IPS DF 4.7 (cell line): ENCODE measurements at regions not wholly inside any gene's neighbourhood (a gene's known extent, or its start where the extent isn't known, plus 50 kb on each side); places are given as distances from the start of the nearest gene placed in this dataset.

Source experiments
- DNase-seq: peaks from one replicate; pipeline ENCODE4 v3.0.0-alpha.2; 2013; ENCODE audit warnings: low spot score; ENCODE audit errors: extremely low read depth

DNA sequence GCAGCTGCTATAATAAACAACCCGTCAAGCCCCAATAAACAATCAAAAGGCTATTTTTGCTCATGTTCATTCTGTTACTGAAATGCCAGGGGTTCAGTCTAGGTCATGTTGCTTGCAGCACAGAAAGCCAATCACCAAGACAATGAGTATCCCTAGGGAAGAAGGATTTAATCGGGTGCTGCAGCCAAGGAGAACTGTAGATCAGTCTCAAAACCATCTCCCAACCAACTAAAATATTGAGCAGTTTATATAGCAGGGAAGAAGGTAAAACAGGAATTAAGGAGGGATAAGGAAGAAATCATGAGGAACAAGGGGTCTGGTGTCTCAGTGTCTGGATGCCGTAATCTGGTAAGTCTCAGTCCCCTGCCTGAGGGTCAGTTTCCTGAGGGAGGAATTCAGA is 169.5 kb downstream of the BLID start:
- no peak for DNase-seq

DNA sequence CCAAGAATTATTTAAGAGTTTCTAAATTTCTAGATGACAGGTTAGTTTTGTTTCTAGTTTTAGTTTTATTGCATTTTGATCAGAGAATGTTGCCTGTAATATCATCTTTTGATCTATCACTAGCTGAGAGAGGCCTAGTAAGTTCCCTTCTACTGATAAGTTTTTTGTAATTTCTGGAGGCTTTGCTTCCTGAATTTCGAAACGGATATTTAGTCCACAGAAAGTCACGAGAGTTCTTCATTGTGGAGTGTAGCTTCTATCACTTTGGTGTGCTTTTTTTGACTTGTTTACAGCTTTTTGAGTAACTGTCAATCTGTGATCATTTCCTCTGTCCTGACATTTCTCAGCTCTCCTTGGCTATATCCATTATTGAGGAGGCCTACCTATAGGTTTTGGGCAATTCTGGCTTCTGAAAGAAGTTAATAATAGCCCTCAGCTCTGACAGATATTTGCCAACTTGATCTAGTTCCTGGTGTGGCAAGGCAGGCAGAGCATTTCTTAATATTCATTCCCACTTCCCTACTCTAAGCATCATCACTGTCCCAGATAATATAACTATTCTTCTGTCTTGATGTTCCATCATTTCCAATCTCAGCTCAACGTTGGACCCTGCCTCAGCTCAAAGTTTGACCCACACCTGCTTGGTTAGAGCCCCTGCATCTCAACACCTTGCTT is 171.3 kb downstream of the BLID start:
- DNase-seq: no peak

DNA sequence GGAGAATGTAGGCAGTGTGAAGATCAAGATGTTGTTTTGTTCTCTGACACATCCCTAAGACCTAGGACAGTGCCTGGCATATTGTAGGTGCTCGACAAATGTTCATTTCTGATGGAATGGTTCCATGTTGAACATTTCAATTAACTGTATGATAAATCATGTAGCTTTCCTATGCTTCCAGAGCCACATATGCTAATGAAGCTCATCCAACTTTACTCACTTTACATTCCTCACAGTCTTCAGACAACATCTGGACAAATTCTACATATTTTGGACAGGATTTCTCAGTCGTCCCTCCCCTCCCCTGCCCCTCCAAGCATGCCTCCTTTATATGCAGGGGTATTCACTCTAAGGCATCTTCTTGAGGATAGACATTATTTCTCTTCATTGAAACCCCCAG is 177.9 kb downstream of the BLID start:
- DNase-seq: no peak

DNA sequence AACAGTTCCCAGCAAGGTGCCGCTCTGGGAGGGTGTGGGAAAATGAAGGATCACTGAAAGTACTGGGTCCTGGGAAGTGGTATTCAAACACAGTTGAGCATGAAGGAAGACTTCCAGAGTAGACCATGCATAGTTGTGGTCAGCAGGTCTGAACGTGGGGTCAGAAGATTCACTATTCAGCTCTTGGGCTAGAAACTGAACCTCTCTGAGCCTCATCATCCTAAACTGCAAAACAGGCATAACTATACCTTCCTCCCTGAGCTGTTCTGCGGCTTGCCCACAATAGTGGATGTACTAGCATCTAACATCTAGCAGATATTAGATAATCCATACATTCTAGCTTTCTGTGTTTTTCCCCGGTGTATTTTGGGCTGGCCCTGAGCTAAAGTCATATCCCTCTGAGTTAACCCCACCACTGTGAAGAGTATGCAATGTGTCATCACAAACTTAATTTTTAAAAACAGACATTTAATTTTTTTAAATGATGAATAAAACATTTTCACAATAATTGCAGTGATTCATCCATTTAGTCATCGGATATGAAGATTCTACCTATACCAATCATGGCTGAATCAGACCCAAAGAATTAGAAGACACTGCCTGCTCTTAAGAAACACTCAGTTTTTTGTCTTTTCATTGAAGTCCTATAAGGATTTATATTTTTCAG is 179.1 kb downstream of the BLID start:
- DNase-seq: no peak

DNA sequence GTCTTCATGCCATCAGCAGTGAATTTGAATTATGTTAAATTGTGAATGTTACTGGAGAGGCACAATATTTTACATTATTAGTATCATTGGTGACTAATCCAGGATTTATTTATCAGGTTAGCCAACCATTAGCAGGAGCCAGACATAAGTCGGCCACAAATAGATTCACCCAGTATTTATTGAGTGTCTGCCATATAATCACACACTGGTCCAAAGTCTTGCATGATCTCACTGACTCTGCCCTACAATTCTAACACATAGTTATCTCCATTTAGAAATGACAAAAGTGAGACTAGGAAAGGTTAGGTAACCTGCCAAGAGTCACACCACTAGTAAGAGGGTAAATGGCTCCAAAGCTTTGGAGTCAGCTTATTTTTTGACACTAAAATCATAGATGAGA is 179.6 kb downstream of the BLID start:
- no peak for DNase-seq

DNA sequence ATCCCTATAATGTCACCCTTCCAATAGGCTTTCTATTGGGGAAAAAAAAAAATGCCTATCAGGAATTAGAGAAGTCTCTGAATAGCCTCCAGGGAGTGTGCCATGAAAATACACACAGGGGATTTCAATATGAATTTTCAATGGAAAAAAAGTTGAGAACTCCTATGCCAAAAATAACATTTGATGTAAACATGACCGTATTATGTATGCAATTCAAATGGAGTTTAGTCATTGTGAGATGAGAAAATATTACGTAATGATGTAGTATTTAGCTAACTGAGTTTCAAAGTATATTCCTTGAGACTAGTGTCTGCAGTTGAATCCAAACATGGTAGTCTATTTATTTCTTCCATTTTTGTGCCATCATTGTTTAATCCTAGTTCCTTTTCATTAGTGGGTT is 182.3 kb downstream of the BLID start:
- no peak for DNase-seq

DNA sequence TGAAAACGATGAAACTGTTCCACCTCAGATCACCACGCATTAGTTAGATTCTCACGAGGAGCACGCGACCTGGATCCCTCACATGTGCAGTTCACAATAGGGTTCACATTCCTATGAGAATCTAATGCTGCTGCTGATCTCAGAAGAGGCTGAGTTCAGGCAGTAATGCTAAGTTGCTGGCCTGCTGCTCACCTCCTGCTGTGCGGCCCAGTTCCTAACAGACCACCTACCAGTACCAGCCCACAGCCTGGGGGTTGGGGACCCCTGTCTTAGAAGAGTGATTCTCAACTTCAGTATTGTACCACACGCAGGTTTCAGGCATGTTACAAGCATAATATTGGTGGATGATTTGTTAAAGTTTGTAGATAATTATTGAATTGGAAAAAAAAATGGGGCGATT is 182.7 kb downstream of the BLID start:
- no peak for DNase-seq

DNA sequence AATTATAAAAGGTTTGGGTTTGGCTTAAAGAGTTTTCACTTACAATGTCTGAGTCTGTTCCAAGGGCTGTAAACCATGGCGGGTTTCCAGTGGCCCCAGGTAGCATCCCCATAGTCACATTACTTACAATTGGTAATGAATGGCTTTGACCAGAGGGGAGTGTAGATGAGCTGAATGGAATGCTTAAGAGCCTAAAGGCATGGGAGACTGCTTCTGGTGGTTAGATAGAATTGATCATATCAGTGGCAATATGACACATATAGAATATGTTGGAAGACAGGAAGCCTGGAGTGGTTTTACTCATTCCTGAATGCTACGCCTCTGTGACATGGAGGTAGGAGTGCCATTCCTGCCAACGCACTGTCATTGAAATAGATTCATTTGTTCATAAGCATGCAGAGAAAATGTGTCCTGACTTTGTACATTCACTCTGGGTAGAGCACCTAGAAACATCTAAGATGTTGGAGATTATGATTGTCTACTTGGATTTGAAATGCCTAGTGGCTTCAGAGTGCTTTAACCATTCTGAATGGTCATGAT is 183.3 kb downstream of the BLID start:
- no peak for DNase-seq

DNA sequence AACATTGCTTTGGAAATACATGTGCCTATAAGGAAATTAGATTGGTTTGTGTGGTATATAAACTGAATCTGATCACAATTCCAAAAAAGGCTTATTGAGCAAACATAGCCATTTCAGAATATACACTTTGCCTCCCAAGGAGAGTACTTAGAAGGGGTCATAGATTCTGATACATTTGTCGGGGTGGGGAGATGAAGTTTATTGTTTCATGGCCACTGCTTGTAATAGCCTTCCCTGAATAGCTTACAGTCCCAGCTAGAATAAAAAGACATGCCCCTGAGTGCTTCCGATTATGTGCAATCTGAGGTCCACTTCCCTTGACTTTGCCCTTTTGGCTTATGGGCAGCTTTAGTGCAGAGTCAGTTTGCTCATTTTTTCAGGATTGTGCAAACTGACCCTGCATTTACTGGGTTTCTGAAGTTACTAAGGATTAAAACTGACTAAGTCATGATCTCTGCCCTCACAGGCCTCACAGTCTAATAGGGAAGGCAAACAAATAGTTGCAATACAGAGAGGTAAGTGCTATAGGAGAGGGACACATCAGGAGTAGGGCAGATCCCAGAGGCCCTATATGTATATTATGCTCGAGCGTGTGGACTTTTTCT is 184.2 kb downstream of the BLID start:
- DNase-seq: no peak

DNA sequence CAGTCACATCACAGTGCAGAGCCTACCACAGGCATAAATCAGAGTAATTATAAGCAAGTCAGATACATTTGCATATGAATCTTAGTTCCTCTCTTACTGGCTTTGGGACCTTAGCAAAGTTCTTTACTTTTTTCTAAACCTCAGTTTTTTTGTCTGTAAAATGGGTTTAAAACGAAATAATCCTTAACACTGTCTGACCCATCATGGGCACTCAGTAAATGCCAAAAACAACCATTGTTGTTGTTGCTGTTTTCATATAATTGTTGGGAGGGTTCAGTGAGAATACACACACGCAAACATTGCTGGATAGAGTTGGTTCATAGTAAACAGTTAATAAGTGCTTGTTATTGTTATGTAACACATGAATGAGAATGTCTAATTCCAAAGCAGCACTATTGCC is 184.9 kb downstream of the BLID start:
- DNase-seq: no peak

DNA sequence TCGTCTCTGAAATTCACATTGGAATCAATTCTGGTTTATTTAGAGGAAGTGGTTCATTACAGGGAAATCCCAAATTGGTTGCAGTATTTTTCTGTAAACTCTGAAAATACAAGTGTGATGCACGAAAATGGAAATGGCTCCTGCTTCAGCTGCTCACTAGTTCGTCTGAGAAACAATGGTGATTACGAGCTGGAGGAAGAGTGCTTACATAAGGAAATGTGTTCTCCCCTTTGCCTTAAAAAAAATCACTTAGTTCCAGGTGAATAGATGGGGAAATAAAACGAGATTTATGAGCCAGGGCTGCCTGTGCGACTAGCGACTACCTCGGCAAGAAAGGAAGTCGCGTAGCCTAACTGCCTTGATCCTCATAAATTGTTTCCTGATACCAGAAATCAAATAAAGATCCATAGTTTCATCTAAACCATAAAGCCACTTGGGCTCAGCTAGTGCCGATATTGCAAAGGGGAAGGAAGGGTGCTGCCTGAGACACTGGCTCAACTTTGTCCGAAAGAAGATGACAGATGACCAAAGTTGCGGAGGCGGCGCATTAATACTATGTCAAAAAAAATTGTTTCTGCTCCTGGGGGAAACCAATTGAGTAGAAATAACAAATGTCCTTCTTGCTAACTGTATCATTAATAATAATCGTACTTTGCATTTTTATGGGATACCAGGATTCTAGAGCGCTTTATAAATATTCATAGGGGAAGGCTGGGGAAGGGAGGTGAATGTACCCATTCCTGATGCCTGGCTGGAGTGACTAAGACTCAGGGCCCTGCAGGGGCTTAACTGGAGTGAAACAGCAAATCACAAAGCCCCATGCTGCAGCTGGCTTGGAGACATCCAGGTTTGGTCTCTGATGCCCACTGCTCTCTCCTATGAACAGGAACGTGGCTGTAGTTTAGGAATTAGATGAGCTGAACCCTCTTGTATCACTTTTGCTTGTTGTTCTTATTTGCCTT is 185.7 kb downstream of the BLID start:
- DNase-seq: no peak

DNA sequence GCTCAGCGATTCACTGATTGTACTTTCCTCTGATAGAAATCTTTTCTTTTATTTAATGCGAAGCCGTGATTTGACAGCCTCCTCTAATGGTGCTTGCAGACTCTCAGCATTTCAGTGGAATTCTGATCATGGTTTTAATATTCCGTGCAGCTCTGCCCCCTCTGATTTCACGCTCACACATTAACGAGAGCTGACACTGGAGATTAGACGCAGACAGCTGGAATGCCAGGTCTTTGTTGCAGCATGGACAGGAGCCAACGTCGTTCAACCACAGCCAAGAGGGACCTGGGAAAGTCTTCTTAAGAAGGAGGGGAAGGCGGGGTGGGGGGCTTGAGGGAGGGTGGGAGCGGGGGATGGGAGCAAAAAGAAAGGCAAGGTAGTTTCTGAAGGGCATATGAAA is 186.4 kb downstream of the BLID start:
- no peak for DNase-seq

DNA sequence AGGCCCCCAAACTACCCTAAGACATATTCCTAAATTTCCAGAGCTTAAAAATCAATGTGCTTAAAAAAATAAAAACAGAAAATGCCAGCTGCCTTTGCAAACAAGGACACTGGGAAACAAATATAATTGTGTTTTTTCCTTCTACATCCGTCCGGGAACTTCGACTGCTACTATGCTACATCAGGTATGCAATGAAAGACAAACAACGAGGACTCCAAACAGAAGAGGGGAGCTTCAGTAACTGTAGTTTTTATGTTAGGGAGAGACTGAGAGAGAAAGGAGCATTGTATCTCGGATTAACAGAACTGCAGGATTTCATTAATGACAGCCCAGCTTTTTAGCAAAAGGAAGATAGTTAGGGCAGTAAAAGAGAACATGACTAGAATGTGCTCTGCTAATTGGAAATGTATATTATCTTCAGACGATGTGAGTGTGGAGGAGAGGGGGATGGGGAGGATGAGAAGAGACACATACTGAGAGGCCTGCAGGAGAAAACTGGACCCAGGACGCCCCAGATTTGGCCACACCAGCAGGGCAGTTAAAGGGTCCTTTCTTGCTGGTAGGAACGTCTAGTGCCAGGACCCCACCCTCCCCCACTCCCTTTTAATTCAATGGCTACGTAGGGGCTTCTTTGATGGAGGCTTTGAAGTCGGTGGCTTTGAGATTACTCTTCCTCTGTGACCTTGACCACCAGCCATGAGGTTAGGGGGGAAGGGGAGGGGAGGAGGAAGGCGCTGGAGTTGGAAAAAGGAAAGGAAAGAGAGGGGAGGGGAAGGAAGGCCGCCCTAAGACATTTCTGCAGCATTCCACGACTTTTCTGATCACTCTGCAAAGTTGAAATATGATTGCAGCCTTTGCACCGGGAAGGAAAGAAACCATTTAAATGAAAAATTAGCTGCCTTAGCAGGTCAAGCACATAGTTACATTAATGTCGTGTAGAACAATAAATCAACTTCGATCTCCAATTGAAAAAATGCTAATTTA is 187.1 kb downstream of the BLID start:
- DNase-seq: no peak

DNA sequence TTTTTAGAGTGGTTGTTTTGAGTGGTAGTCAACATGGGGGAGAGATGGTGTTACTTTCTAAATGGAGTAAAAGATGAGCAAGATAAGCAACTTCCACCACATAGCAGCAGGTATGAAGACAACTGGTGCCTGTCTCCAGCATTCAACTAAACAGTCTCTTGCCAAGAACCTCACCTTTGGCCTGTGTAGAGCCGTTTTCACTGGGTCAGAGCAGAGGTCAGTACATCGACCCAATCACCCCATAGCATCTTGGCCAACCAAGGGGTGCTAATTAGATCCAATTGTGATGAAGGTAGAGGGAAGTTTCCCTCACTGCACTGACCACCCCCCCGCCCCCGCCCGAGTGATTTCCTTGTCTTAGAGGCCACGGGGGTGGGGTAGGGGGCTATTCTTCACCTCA is 188.2 kb downstream of the BLID start:
- no peak for DNase-seq

DNA sequence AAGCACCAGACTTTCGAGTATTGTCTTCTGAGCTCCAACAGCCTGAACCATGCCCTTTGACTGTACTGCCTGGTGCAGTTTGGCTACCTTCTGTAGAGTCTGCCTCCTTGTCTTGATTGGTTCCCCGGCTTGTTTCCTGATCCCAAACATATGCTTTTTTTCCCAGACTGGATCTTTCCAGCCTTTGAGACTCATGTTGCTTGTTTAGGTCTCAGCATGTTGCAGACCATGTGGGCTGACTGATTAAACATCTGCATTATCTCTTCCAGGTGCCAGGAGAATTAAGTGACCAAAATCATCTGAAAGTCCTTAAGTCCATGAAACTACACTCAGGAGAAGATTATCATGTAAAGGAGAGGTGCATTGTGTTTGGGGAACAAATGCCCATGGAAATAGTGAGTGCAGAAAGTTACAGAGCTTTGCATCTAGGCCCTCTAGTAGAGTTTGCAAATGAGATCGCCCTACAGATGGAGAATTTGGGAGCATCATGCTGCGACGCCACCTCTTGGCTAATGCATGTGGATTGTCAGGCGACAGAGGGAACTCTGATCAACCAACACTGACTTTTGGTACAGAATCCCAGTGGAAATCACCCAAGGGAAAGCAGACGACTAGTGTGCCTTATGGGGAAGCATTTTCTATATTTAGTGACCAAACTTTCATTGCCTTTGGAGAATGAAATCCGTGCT is 188.8 kb downstream of the BLID start:
- DNase-seq: no peak

DNA sequence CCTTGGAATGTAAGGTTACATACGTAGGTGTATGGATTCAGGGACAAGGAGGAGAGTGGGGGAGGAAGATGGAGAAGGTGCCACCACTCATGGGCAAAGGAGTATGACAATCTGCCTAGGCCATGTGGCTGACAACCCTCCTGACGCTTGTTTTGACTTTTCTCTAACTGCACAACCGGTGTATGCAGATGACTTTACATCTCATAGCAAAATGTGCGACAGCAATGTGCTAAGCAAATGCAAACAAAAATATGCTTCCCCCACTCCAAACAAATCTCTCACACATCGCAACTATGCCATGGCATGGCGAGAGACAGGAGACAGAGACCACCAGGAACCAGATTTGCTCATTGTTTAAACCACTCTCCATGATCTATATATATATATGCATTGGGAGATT is 191.8 kb downstream of the BLID start:
- no peak for DNase-seq

DNA sequence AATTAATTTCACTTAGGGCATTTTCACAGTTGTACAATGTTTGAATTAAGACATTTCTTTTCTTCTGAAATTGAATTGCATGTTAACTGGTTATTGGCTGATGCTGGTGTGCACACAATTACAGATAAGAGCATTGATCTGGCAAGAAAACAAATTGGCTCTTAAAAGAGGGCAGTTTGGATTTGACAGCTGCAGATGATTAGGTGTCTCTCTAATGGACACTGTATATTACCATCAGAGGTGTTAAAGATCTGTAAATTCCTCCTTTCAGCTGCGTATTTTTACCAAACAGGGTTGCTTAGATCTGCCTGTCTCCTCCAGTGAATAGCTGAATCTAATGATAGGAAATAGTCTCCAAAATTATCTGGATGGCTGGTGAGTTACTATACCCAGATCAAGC is 198.5 kb downstream of the BLID start:
- no peak for DNase-seq

DNA sequence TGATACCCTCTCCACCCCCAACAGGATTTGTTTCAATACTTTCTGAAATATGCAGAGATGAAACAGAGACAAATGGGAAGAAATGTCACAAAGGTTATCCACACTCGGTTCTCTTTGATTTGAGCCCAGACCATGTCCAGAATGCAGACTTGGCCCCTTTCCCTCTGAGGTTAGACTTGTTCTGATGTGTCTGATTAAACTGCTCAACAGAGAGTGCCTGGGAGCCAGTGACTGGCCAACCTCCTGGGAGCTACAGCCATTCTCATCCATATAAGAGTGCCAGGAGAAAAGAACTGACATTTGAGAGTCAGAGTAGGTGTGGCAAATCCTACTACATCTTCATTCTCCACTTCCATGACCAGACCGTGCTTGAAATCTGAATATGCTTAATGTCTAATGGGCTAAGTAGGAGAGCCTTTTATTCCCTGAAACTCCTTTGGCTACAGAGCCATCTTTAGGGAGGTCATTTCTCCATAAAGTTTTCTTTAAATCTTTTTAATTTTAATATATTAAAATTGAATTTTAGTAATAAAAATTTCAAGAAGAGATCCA is 201.4 kb downstream of the BLID start:
- no peak for DNase-seq

DNA sequence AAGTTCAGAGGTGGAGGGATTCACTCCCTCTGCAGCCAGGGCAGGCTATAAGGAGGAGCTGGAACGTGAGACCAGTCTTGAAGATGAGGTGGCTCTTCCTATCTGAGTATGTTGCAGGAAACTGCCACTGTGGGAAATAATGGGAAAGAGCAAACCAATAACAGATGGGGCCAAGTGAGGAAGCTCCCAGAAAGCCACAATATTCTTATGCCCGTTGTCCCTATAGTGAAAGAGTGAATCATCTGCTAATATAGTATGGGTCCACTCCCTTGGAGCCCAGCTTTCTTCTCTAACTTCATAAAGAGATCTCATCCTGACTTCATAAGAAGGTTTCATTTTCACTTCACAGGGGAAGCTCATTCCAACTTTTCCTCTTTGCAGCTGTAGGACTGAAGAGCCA is 206.4 kb downstream of the BLID start:
- no peak for DNase-seq

DNA sequence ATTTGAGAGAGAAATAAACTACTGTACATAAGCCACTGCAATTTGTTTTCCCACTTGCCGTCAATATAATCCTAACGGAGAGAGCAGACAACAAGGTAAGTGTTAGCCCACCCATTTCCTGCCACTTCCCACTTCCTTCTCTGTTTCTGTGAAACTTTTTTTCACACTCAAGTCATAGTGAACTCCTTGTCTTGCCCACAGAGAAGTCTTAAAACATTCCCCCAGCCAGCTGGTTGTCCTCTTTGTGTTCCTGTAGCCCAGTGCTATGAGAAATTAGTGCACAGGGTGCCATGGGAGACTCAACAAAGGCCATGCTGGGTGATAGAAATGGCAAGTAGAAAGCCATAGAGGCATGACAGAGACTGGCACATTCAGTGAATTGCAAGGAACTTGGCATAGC is 208.6 kb downstream of the BLID start:
- no peak for DNase-seq
